ENCODE measurements at regions not wholly inside any gene's neighbourhood (a gene's known extent, or its start where the extent isn't known, plus 50 kb on each side); places are given as distances from the start of the nearest gene placed in this dataset.

- no peak overlapping the region for H3K27ac ChIP-seq
- H3K27me3 ChIP-seq, result peaks cover 0 to 47% (median 0%) of the 10 kb centered on the region in 4 donors
- intact Hi-C loops (cut with DNase I), result no loop called here
- H3K36me3 ChIP-seq, result no peaks in the 10 kb centered on the region
- H3K4me3 ChIP-seq, result no peak overlapping the region
- DNase-seq, result no peak
- no peaks in the 10 kb centered on the region for H3K4me1 ChIP-seq
- 83 to 89% methylated on average over 10 to 14 of the region's 14 CpGs for WGBS, 2 donors
- H3K9me3 ChIP-seq, result no peaks in the 10 kb centered on the region
- TF ChIP-seq CTCF (IDR thresholded peaks at IDR 0.05) (no peak), POLR2A (IDR thresholded peaks at IDR 0.05) (no peak)
These were observed 847.3 kb downstream of the BRD1 start for GRCh38 chr22:48980409-48980808.

- Histone ChIP-seq H3K4me1 (no peaks in the 10 kb centered on the region), H3K27me3 (peaks cover 0 to 48% (median 0%) of the 10 kb centered on the region in 4 donors), H3K27ac (no peak overlapping the region), H3K36me3 (no peaks in the 10 kb centered on the region), H3K9me3 (no peaks in the 10 kb centered on the region), H3K4me3 (no peak overlapping the region)
- intact Hi-C loops (cut with DNase I), result no loop called here
- DNase-seq, result no peak
- WGBS, 2 donors, result 33 to 38% methylated on average over 3 to 4 of the region's 4 CpGs
- TF ChIP-seq POLR2A (IDR thresholded peaks at IDR 0.05) (no peak), CTCF (IDR thresholded peaks at IDR 0.05) (no peak)
These were observed 848.2 kb downstream of the BRD1 start for GRCh38 chr22:48979482-48979881.

- Histone ChIP-seq H3K4me3 (no peak overlapping the region), H3K4me1 (no peaks in the 10 kb centered on the region), H3K27ac (no peak overlapping the region), H3K9me3 (no peaks in the 10 kb centered on the region), H3K36me3 (no peaks in the 10 kb centered on the region), H3K27me3 (peaks cover 0 to 45% (median 0%) of the 10 kb centered on the region in 4 donors)
- 43 to 62% methylated on average over 6 to 13 of the region's 20 CpGs for WGBS, 2 donors
- no peak for DNase-seq
- TF ChIP-seq CTCF (IDR thresholded peaks at IDR 0.05) (no peak), POLR2A (IDR thresholded peaks at IDR 0.05) (no peak)
- intact Hi-C loops (cut with DNase I), result no loop called here
These were observed 850.8 kb downstream of the BRD1 start for GRCh38 chr22:48976556-48977535.

GRCh38 chr22:48975886-48976285, 851.8 kb downstream of the BRD1 start:
- no peak for TF ChIP-seq CTCF (IDR thresholded peaks at IDR 0.05)
- no peak for TF ChIP-seq POLR2A (IDR thresholded peaks at IDR 0.05)
- Histone ChIP-seq H3K27ac (no peak overlapping the region), H3K9me3 (no peaks in the 10 kb centered on the region), H3K4me3 (no peak overlapping the region), H3K4me1 (no peaks in the 10 kb centered on the region), H3K36me3 (no peaks in the 10 kb centered on the region), H3K27me3 (peaks cover 0 to 36% (median 0%) of the 10 kb centered on the region in 4 donors)
- intact Hi-C loops (cut with DNase I), result no loop called here
- DNase-seq, result no peak
- 31 to 49% methylated on average over 3 of the region's 3 CpGs for WGBS, 2 donors

GRCh38 chr22:48975316-48975741, 852.3 kb downstream of the BRD1 start:
- Histone ChIP-seq H3K4me3 (no peak overlapping the region), H3K27ac (no peak overlapping the region), H3K27me3 (peaks cover 0 to 31% (median 0%) of the 10 kb centered on the region in 4 donors), H3K9me3 (no peaks in the 10 kb centered on the region), H3K36me3 (no peaks in the 10 kb centered on the region), H3K4me1 (no peaks in the 10 kb centered on the region)
- 79 to 84% methylated on average over 8 of the region's 13 CpGs for WGBS, 2 donors
- intact Hi-C loops (cut with DNase I), result no loop called here
- TF ChIP-seq CTCF (IDR thresholded peaks at IDR 0.05) (no peak), POLR2A (IDR thresholded peaks at IDR 0.05) (no peak)
- no peak for DNase-seq

Measured in esophagus squamous epithelium (tissue), 5 donors.